ENCODE measurements at regions not wholly inside any gene's neighbourhood (a gene's known extent, or its start where the extent isn't known, plus 50 kb on each side); places are given as distances from the start of the nearest gene placed in this dataset.

DNA sequence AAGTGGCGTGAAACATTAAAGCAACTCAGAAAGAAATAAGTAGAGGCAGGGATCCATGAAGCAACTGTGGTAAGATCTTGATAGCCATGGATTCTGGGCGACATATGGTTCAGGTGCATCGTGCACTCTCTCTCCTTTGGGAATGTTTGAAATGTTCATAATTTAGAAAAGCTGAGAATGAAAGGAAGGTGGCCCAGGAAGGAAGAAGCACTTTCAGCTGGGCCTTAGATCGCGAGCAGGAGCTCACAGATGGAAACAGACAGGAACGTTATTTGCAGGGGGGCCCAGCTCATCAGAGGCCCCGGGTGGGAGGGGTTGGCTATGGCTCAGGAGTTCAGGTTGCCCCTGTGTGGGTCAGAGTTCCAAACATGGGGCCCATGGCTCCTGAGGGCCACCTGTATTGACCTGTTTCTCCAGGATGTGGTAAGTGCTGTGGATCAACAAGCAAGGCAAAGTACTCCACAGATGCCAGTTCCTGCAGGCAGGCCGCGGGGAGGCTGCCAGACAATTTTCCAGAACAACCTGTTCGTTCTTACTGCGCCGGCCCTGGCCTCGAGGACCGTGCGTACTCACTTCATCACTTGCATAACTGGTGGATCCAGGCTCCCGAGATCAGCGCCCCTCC lies 253.2 kb downstream of the TOMM20 start (continued):
- TF ChIP-seq ZNF260 (CRISPR knock-in tag; IDR thresholded peaks at IDR 0.05; ENCODE audit: borderline replicate concordance, low read depth) (no peak), TMF1 (CRISPR knock-in tag; IDR thresholded peaks at IDR 0.05; ENCODE audit: low read depth) (no peak), FOXP1 (IDR thresholded peaks at IDR 0.05) (no peak), FOXP1 (CRISPR knock-in tag; IDR thresholded peaks at IDR 0.05) (peak; percentile 81), MTA3 (CRISPR knock-in tag; IDR thresholded peaks at IDR 0.05) (no peak), HOXA7 (CRISPR knock-in tag; IDR thresholded peaks at IDR 0.05) (0 out of 2 replicates have a peak, but pooled peaks have one; percentile 57), ZNF737 (CRISPR knock-in tag; IDR thresholded peaks at IDR 0.05; ENCODE audit: borderline replicate concordance) (peak; percentile 76; the same call in 1 of the 2 replicates), SIX4 (CRISPR knock-in tag; IDR thresholded peaks at IDR 0.05) (peak; percentile 57; the same call in 1 of the 2 replicates), ZNF335 (CRISPR knock-in tag; IDR thresholded peaks at IDR 0.05) (0 out of 2 replicates have a peak, but pooled peaks have one; percentile 22), TSC22D2 (CRISPR knock-in tag; IDR thresholded peaks at IDR 0.05; ENCODE audit: borderline replicate concordance) (0 out of 2 replicates have a peak, but pooled peaks have one; percentile 53), KLF16 (CRISPR knock-in tag; IDR thresholded peaks at IDR 0.05) (peak in 1 of 2 experiments; percentile 82; a peak in 2 of 4 replicates), HDAC6 (IDR thresholded peaks at IDR 0.05; ENCODE audit: low read depth, low read length) (no peak), EED (CRISPR knock-in tag; IDR thresholded peaks at IDR 0.05) (0 out of 2 replicates have a peak, but pooled peaks have one; percentile 28), YY1 (IDR thresholded peaks at IDR 0.05; ENCODE audit: insufficient read depth, insufficient replicate concordance, low read depth, low read length) (peak; percentile 80), SOX5 (CRISPR knock-in tag; IDR thresholded peaks at IDR 0.05; ENCODE audit: borderline replicate concordance) (peak; percentile 80; the same call in 1 of the 2 replicates), BCL6 (CRISPR knock-in tag; IDR thresholded peaks at IDR 0.05) (peak; percentile 80)
- TF ChIP-seq, protein P1, sequence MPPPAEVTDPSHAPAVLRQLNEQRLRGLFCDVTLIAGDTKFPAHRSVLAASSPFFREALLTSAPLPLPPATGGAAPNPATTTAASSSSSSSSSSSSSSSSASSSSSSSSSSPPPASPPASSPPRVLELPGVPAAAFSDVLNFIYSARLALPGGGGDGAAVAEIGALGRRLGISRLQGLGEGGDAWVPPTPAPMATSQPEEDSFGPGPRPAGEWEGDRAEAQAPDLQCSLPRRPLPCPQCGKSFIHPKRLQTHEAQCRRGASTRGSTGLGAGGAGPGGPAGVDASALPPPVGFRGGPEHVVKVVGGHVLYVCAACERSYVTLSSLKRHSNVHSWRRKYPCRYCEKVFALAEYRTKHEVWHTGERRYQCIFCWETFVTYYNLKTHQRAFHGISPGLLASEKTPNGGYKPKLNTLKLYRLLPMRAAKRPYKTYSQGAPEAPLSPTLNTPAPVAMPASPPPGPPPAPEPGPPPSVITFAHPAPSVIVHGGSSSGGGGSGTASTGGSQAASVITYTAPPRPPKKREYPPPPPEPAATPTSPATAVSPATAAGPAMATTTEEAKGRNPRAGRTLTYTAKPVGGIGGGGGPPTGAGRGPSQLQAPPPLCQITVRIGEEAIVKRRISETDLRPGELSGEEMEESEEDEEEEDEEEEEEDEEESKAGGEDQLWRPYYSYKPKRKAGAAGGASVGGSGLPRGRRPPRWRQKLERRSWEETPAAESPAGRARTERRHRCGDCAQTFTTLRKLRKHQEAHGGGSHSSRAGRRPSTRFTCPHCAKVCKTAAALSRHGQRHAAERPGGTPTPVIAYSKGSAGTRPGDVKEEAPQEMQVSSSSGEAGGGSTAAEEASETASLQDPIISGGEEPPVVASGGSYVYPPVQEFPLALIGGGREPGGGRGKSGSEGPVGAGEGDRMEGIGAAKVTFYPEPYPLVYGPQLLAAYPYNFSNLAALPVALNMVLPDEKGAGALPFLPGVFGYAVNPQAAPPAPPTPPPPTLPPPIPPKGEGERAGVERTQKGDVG (CRISPR knock-in tag; IDR thresholded peaks at IDR 0.05; ENCODE audit: borderline replicate concordance): peak; percentile 16; the same call in 1 of the 2 replicates
- TF ChIP-seq, protein P2, sequence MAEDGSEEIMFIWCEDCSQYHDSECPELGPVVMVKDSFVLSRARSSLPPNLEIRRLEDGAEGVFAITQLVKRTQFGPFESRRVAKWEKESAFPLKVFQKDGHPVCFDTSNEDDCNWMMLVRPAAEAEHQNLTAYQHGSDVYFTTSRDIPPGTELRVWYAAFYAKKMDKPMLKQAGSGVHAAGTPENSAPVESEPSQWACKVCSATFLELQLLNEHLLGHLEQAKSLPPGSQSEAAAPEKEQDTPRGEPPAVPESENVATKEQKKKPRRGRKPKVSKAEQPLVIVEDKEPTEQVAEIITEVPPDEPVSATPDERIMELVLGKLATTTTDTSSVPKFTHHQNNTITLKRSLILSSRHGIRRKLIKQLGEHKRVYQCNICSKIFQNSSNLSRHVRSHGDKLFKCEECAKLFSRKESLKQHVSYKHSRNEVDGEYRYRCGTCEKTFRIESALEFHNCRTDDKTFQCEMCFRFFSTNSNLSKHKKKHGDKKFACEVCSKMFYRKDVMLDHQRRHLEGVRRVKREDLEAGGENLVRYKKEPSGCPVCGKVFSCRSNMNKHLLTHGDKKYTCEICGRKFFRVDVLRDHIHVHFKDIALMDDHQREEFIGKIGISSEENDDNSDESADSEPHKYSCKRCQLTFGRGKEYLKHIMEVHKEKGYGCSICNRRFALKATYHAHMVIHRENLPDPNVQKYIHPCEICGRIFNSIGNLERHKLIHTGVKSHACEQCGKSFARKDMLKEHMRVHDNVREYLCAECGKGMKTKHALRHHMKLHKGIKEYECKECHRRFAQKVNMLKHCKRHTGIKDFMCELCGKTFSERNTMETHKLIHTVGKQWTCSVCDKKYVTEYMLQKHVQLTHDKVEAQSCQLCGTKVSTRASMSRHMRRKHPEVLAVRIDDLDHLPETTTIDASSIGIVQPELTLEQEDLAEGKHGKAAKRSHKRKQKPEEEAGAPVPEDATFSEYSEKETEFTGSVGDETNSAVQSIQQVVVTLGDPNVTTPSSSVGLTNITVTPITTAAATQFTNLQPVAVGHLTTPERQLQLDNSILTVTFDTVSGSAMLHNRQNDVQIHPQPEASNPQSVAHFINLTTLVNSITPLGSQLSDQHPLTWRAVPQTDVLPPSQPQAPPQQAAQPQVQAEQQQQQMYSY (CRISPR knock-in tag; IDR thresholded peaks at IDR 0.05): peak; percentile 76
- TF ChIP-seq, protein P3, sequence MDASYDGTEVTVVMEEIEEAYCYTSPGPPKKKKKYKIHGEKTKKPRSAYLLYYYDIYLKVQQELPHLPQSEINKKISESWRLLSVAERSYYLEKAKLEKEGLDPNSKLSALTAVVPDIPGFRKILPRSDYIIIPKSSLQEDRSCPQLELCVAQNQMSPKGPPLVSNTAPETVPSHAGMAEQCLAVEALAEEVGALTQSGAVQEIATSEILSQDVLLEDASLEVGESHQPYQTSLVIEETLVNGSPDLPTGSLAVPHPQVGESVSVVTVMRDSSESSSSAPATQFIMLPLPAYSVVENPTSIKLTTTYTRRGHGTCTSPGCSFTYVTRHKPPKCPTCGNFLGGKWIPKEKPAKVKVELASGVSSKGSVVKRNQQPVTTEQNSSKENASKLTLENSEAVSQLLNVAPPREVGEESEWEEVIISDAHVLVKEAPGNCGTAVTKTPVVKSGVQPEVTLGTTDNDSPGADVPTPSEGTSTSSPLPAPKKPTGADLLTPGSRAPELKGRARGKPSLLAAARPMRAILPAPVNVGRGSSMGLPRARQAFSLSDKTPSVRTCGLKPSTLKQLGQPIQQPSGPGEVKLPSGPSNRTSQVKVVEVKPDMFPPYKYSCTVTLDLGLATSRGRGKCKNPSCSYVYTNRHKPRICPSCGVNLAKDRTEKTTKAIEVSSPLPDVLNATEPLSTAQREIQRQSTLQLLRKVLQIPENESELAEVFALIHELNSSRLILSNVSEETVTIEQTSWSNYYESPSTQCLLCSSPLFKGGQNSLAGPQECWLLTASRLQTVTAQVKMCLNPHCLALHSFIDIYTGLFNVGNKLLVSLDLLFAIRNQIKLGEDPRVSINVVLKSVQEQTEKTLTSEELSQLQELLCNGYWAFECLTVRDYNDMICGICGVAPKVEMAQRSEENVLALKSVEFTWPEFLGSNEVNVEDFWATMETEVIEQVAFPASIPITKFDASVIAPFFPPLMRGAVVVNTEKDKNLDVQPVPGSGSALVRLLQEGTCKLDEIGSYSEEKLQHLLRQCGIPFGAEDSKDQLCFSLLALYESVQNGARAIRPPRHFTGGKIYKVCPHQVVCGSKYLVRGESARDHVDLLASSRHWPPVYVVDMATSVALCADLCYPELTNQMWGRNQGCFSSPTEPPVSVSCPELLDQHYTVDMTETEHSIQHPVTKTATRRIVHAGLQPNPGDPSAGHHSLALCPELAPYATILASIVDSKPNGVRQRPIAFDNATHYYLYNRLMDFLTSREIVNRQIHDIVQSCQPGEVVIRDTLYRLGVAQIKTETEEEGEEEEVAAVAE (CRISPR knock-in tag; IDR thresholded peaks at IDR 0.05; ENCODE audit: borderline replicate concordance): no peak
